ENCODE measurements at regions not wholly inside any gene's neighbourhood (a gene's known extent, or its start where the extent isn't known, plus 50 kb on each side); places are given as distances from the start of the nearest gene placed in this dataset.
"Not testable (repeated sequence)": the region's sequence is repeated elsewhere in the genome, so short reads cannot be mapped to it uniquely, and the experiment has no call there.

DNA sequence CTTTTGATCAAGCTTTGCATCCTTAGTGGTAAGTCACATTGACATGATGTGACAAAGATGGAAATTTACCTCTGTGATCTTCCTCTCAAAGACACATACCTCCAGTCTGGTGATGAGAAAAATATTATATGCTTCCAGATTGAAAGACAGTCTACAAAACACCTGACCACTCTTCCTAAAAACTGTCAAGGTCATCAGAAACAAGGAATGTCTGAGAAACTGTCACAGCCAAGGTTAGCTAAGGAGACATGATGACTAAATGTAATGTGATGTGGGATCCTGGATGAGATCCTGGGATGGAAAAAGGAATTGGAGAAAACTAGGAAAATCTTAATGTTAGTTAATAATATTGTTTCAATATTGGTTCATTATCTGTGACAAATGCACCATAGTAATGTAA lies 226.6 kb upstream of the ST6GAL2 start:
- DNase-seq = no peak

DNA sequence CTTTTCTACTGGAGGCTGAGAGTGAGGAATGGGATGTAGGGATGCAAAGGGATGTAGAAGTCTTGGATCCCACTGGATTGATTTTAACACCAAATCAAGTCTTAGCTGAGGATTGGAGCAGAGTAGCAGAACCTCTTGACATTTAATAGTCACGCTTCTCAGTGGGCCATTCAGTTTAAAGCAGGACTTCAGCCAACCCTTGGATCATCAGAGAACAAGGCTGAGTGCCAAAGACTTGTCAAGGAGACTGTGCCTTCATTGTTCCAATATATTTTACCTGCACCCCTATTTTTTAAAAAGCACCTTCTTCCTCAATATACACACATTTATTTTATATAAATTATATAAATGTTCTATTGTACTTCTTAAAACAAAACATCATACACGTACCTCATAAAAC lies 242.4 kb upstream of the ST6GAL2 start:
- no peak for DNase-seq

DNA sequence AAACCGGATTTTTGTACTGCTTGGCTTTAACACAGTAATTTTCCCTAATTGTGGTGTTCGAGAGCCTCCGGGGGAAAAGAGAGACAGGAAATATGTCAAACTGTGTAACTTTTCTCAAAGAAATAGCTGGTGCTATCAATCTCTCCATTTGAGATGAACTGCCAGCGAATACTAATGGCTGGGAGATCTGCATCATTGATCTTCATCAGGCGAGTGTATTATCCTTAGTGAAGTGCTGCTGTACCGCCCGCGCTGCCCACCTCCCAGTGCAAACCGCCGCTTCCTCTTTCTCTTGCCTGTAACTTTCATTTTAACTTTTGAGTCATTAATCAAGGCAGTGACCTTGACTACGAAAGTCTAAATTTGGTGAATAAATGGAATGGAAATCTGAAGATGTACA lies 246.1 kb upstream of the ST6GAL2 start:
- DNase-seq = no peak

DNA sequence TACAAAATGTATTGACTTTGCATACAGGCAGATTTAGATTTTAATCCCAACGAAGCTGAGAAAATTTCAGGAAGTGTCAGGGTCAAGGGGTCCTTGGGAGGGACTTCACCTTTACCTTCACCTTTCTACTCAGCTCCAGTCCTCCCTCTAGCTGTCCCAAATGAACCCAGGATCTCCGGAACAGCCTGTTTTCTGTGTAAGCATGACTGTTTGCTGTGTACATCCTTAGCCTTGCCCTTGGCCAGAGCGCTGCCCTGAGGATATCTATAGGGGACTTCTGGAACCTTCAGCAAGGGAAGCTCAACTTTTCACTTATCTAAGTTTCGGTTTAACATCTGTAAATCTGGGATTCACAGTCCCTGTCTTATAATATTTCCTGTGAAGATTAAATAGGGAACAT lies 246.8 kb upstream of the ST6GAL2 start:
- DNase-seq = no peak

DNA sequence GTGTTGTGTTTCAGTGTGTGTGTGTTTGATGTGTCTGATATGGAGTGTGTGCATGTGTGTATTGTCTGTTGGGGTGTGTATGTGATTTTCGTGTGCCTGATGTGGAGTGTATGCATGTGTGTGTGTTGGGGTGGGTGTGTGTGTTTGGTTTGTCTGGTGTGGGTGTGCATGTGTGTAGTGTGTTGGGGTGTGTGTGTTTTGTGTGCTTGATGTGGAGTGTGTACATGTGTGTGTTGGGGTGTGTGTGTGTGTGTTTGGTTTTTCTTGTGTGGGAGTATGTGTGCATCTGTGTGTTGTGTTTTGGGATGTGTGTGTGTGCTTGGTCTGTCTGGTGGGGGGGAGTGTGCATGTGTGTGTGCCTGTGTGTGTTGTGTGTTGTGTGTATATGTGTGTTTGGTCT lies 247.4 kb upstream of the ST6GAL2 start:
- no peak for DNase-seq

DNA sequence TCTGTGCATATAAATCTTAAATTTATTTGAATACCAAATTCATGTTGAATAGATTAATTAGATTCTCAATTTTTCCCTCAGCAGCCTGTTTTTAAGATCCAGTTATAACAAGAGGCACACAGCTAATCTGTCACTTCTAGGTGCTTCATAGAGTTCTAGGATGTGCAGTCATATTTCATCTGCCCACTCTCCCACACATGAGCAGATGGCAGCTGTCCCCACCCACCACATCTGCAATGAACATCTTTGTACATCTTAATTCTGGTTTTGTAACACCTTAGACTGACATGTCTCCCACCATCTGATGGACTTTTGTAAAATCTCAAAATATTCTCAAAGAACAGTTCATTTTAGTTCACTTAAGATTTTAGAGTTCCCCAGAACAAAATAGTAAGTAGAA lies 250.8 kb upstream of the ST6GAL2 start:
- DNase-seq = no peak

DNA sequence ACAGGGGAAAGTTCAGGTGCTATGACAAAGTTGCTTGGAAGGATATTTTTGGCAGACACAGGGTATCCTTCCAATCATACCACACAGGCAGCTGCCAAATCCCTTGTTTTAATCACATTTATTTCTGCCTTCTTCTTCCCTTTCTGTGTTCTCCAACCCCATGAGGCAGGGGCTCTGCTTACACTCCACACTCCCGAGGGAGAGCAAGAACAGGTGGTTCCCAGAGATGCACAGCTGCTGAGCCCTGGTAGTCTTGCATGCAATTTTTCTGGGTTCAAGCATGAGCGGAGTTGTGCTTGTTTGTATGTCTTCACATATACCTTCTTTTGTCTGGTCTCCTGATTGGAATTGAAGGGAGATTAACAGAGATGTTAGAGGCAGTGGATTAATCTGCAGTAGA lies 251.7 kb upstream of the ST6GAL2 start:
- DNase-seq = no peak

DNA sequence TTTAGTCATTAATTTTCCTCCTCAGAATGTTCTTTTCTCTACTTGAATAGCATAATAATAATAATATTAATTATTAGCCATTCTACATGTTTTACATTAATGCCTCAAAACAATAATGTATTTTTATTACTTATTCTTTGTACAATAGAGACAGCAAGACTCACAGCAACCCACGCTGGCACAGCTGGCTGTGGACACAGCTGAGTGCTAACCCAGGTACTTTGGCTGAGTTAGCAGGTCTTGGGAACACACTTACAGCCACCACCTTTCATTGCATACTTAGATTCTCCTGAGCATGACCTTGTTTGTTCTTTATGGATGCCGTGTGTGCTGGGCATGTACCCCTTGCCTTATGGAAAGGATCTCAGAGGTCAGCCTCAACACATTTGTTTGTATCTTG lies 260.2 kb upstream of the ST6GAL2 start:
- no peak for DNase-seq

DNA sequence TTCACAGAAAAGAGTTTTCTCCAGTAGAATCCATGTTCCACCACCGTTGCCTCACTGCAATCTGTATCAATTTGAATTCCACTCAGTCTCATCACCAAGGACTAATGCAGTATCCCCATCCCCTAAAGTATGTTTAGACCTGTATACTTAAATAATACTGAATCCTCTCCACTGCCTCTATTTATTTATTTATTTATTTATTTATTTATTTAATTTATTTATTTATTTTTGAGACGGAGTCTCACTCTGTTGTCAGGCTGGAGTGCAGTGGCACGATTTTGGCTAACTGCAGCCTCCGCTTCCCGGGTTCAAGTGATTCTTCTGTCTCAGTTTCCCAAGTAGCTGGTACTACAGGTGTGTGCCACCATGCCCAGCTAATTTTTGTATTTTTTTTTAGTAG lies 260.7 kb upstream of the ST6GAL2 start:
- DNase-seq = not testable (repeated sequence)

DNA sequence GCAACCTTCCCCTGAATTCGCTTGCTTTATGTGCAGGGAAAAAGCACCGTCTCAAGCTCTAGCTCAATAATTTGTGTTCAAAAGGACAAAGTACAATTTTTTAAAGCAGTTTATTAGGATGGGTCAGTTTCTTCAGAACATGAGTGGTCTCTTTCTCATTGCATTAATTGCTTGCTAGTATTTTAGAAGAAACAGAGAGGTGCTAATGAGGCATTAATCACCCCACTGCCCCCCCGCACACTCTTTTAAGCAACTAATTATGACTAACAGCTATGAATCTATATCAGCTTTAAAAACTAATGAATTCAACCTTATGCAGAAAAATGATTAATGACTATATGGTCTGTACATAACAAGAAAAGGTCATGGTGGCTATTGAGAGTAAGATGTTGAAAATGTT lies 262.1 kb upstream of the ST6GAL2 start:
- DNase-seq = no peak

DNA sequence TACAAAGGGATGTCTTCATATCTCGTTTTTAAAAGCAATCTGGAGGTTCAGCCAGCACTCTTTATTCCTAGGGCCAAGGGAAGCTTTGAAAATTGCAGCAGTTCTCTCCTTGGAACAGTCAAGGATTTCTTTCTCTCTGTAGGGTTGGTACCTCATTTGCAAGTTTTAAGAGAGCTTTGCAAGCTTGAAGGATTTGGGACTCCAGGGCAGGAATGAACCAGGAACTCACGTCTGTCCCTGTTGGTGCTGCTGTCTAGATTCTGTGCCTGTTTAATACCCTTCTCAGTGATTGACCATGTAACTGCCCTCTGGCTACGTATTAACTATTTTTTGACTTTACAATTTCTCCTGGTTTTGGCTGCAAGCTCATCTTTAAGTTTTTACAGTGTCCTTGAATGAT lies 262.5 kb upstream of the ST6GAL2 start:
- no peak for DNase-seq

DNA sequence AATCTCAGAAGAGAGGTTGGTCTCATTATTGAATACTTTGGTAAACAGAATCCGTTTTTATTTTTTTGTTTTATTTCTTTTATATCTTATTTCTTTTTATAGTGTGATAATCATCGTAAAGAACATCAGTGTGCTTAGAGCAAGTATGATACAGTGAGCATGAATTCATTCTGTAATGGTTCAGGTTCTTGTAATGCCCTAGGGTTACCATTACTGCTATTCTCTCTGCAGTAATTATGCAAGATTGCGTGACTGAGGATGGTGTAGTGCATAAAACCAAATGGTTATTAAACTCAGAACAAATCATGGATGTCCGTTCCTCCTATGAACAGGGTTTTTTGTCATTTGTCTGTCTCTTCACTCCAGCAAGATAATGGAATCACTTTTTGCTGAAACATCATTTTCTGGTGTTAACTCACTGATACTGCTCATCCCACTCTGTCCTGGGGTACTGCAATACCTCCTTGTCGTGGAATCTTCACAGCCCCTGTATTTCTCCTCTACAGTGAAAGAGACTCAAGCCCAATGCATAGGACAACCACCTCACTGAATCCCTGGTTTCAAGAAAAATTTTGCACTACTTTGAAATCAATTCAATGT lies 274.8 kb upstream of the ST6GAL2 start:
- no peak for DNase-seq

DNA sequence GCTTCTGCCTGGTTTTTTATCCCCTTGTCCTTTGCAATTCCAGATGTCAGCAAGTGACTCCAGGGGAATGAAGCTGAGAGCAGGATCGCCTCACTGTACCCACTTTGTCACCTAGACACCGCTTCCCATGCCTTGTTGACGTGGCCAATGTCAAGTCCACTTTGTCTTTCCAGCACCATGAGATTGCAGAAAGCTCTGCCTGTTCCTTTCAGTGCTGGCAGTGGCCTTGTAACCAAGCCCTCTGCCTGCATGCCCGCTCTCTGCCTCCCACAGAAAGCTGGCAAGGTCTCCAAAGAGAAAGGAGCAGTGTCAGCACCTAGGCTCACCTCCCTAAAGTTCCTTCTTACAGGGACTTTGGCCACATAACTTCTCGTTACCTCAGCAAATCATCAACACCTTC lies 282.2 kb upstream of the ST6GAL2 start:
- DNase-seq = no peak

DNA sequence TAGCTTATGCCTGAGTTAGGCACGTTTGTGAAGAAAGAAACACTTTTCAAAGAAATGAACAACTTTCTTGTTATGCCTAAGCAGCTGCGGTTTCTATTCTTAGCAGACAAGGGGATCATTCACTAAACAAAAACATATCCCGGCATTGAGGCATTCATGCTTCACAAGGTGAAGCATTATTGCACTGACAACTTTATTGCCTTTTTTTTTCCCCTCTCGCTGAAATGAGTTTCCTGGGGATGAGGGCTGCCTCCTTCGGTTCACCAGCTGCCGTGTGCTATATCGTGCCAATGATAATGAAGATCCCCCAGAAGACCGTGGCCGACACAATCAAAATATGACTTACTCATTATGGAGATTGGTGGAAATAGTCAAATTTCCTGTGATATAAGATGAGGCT lies 288.2 kb upstream of the ST6GAL2 start:
- no peak for DNase-seq

DNA sequence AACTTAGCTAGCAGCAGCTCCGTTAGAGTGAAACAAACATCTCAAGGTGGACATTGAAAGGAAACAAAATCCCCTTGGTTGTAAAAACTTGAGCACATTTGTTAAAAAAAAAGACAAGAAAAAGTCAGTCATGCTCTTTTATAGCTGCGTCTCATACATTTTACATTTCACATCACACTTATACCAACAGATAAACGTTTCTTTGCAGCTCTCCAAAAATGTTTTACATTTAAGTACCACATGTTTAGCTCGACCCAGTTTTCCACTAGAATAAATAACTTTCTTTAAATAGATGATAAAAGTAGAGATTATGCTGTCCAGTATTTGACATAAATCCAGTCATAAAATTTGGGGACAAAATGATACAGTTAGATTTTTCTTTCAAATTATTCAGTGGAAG lies 297.0 kb upstream of the ST6GAL2 start:
- DNase-seq = no peak

DNA sequence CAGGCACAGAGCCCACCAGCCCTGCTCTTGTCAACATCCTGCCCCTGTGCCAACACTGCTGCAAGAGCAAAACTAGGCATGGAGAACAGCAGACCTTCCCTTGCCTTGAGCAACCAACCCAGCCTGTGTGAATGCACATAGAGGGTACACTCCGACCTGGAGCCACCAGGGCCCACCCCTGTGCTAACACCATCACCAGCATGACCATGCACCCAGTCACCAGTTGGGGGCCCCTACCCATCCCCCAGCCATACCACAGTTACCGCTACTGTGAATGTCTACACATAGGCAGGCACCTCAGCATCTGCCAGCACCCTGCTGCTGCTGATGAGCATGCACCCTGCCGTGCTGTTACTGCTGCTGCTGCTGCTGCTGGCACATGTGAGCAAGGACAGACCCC lies 301.9 kb upstream of the ST6GAL2 start:
- DNase-seq = no peak

DNA sequence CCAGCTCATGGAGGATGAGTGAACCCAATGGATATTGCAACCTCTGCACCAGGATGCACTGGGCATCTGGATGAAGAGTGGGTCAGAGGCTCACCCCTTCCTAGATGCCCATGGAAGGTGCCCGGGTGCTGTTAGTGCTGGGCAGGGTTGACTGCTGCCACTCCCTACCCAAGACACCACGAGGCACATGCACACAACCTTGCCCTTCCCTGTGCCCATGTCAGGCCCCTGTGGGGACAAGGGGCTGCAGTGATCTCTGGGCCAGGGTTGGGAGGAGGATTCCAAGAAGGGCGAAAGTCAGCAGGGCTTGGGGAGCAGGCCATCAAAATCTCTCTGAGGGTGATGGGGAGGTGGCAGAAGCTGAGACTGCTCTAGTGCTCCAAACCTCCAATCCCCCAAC lies 309.7 kb upstream of the ST6GAL2 start:
- no peak for DNase-seq

DNA sequence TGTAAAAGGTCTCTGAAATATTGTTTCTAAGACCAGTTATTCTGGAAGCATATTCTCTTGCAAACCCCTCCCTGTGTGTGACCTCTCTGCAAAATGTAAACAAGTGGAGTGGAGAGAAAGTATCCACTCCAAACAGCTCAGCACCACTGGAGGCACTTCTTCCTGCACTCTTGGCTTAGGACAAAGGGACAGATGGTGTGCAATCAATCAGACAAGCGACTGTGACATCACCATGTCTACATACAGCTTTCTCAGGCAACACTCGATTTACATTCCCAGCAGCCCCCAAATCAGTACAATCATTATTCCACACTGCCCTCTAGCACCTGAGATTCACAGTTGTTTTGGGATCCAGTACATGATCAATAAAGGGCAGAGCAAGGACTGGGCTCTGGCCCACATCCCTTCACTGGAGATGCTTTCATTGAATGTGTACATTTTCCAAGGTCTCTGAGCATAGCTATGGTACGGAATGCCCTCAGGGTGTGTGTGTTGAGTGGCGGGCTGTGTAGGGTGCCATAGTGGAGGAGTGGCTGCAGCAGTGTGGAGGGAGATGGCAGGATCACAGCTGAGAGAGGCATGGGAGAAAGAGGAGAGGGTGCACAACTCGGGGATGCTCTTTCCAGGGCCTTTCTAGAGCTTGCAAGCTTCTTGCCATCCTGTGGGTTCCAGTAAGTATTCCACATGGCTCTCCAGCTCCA lies 311.8 kb upstream of the ST6GAL2 start:
- peak; percentile 41 to 85 (median 80) for DNase-seq

DNA sequence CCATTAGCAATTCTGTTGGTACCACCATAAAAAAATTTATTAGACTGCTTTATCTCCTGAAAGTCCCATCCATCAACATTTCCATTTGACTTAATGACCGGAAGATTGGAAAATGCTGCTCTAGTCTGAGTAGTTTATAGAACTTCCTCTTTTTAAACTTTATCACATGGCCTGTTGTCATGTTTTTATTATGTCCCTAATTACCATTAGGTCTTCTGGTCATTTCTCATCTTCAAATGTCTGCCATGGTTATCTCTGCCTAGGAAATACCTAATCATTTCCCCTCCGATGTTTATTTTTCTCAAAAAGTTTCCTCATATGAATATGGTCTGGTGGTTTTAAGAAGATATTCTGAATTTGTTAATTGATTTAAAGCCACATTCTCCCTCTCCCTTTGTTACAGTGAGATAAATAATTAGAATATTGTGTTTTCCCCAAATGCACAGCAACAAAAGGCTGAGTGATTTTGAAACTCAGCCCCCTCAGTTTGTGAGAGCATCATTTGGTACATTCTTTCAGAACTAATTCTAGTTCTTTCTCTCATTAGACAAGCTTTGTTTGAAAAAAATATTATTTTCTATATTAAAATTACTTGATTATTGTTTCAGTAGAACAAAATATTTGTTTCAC lies 317.1 kb upstream of the ST6GAL2 start:
- no peak for DNase-seq

DNA sequence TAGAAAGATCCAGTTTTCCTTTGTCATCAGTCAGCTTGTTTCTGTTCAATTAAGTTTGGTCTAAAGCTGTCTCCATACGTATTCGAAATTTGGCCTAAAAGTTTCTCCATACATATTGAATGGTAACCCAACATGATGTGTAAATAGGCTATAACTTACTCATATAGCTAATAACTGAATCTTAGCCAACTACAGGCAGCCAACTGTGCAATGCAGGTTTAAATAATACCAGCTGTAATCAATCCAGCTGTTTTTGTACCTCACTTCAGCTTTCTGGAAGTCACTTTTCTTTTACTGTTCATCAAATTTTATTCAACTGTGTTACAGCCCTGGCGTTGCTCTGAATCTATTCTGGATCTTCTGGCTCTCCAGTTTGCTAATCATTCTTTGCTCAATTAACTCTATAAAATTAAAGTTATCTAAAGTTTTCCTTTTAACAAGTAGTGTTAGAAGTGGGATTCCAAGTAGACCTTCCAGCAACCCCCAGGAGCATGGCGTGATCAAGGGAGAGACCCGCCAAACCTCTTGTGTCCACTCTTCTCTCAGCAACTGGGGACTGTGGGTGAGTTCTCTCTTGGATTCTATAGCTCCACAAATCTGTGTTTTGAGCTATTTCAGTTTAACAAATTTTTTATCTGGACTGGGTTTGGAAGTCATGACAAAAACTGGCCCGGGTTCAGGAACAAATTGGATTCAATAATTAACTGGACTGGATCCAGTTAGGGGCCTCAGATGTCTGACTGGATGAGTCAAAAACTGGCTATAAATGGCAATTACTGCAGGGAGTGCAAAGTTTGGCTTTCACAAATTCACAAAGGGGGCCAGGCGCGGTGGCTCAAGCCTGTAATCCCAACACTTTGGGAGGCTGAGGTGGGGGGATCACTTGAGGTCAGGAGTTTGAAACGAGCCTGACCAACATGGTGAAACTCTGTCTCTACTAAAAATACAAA lies 329.7 kb upstream of the ST6GAL2 start:
- DNase-seq = no peak

DNA sequence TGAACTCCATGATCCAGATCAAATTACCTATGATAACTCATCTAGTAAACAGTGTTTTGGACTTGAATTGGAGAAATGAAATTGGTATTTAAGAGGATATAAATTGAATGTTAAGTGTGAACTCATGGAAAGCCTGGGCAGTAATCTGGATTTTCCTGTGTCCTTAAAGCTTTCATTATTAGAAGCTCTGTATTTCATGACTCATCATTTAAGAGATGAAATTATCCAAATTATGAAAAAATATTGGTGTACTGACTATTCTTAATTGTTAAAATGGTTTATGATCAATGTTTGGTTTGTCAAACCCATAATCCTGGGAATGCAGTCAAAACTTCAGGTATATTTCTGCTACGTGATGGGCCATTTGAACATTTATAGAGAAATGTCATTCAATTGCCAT lies 332.2 kb upstream of the ST6GAL2 start:
- DNase-seq = no peak

DNA sequence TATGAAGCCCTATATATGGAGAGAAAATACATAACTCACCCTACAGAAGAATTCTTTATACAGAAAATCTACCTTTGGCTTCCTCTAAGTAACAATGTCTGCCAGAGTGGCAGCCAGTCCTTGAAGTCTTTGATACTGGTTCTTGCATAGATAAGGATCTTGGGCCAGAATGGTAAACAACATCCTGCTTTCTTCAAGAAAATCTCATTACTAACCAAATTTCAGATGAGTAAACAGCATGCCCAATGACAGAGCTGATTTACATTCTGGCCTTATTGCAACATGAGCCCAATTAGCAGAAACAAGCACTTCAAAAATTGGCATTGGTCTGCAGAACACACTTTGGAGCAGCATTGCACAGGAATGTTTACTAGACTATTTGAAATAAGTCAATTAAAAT lies 336.5 kb upstream of the ST6GAL2 start:
- DNase-seq = no peak

DNA sequence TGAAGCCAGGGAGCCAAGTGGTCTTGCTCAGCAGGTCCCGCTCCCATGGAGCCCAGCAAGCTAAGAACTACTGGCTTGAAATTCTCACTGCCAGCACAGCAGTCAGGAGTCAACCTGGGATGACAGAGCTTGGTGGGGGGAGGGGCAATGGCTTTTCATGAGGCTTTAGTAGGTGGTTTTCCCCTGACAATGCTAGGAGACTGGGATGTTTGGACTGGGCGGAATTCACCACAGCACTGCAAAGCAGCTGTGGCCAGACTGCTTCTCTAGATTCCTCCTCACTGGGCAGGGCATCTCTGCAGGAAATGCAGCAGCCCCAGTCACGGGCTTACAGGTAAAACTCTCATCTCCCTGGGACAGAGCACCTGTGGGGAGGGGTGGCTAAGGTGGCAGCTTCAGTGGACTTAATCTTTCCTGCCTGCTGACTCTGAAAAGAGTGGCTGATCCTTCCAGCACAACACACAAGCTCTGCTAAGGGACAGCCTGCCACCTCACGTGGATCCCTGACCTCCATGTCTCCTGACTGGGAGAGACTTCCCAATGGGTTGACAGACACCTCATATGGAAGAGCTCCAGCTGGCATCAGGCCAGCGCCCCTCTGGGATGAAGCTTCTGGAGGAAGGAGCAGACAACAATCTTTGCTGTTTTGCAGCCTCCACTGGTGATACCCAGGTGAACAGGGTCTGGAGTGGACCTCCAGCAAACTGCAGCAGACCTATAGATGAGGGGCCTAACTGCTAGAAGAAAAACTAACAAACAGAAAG lies 349.7 kb upstream of the ST6GAL2 start:
- DNase-seq = no peak
